ENCODE measurements at regions not wholly inside any gene's neighbourhood (a gene's known extent, or its start where the extent isn't known, plus 50 kb on each side); places are given as distances from the start of the nearest gene placed in this dataset.

- CTCF ChIA-PET: no interaction called here
- H3K27me3 ChIP-seq (replicated peaks in 1 of 4; ENCODE audit: control extremely low read depth in 1 of 4, control insufficient read depth in 3 of 4, insufficient read depth in 4 of 4, low read length in 3 of 4): no peaks in the 10 kb centered on the region
- H3K4me1 Mint-ChIP-seq: no peaks in the 10 kb centered on the region
Measured at GRCh38 chr7:79528421-79528820, 75.0 kb upstream of the MAGI2 start.

DNA sequence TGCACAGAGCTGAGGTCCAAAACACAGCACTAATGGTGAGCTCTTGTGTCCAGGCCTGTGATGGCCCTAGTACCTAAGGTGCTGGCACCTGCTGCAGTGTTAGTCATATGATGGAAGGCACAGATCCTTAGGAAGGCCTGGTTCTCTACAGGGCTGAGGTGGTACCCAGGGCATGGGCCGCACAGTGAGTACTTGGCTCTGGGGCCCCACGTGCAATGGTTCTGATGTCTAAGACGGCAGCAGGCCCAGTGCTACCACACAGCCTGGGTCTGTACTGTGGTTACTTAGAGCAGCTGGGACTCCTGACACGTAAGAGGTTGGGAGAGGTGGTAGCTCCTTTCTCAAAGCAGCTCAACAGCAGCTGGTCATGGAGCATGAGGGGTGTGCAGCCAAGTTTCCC lies 70.6 kb upstream of the MAGI2 start:
- H3K27ac ChIP-seq (ENCODE audit: low read length in 2 of 2): no peak overlapping the region
- 92% methylated on average over 4 of the region's 4 CpGs for WGBS (ENCODE audit: insufficient coverage)
- DNase-seq (peak; percentile 2), ATAC-seq (ENCODE audit: low read depth) (no peak)
- H3K36me3 ChIP-seq (replicated peaks in 1 of 2; ENCODE audit: control extremely low read depth in 1 of 2, control insufficient read depth in 1 of 2, extremely low read depth in 1 of 2, insufficient read depth in 2 of 2, low read length in 1 of 2): no peaks in the 10 kb centered on the region
- Mint-ChIP-seq H3K4me3 (no peak overlapping the region), H3K9me3 (ENCODE audit: insufficient read depth) (no peaks in the 10 kb centered on the region), H3K27me3 (no peaks in the 10 kb centered on the region), H3K4me1 (no peaks in the 10 kb centered on the region), H3K27ac (no peak overlapping the region)
- H3K4me2 ChIP-seq (replicated peaks; ENCODE audit: low read depth, low read length, poor library complexity, severe bottlenecking): no peak overlapping the region
- ChIA-PET CTCF (no interaction called here), POLR2A (no interaction called here)
- H3K4me3 ChIP-seq (ENCODE audit: control extremely low read depth in 1 of 5, extremely low read depth in 1 of 5, insufficient read depth in 1 of 5, low read depth in 2 of 5, low read length in 4 of 5): no peak overlapping the region
- H3K27me3 ChIP-seq (replicated peaks in 1 of 4; ENCODE audit: control extremely low read depth in 1 of 4, control insufficient read depth in 3 of 4, insufficient read depth in 4 of 4, low read length in 3 of 4): no peaks in the 10 kb centered on the region
- no peaks in the 10 kb centered on the region for H3K79me2 ChIP-seq (ENCODE audit: control insufficient read depth, insufficient read depth, low read length)
- H2AFZ ChIP-seq (ENCODE audit: insufficient read depth, low read depth, low read length, poor library complexity, severe bottlenecking): no peak overlapping the region
- H3K9me3 ChIP-seq (ENCODE audit: control extremely low read depth in 1 of 3, control insufficient read depth in 2 of 3, insufficient read depth in 1 of 3, low read length in 2 of 3): peaks cover 0 to 5% (median 0%) of the 10 kb centered on the region in 3 donors
- TF ChIP-seq CTCF (IDR thresholded peaks at IDR 0.05): no peak
- no peak for TF ChIP-seq EZH2 (IDR thresholded peaks at IDR 0.05; ENCODE audit: borderline replicate concordance, insufficient read depth, low read depth, low read length, poor library complexity, severe bottlenecking)
- no peak overlapping the region for H3K9ac ChIP-seq (ENCODE audit: low read length)
- intact Hi-C loops (cut with micrococcal nuclease): no loop called here
- no peaks in the 10 kb centered on the region for H4K20me1 ChIP-seq (ENCODE audit: control insufficient read depth, insufficient read depth, low read length, poor library complexity, severe bottlenecking)
- no peaks in the 10 kb centered on the region for H3K4me1 ChIP-seq (ENCODE audit: control insufficient read depth in 2 of 2, insufficient read depth in 2 of 2, low read length in 2 of 2)

More at GRCh38 chr7:79528421-79528820, 75.0 kb upstream of the MAGI2 start:
- no peak overlapping the region for H3K4me3 Mint-ChIP-seq
- peaks cover 0 to 5% (median 0%) of the 10 kb centered on the region in 3 donors for H3K9me3 ChIP-seq (ENCODE audit: control extremely low read depth in 1 of 3, control insufficient read depth in 2 of 3, insufficient read depth in 1 of 3, low read length in 2 of 3)
- H3K79me2 ChIP-seq (ENCODE audit: control insufficient read depth, insufficient read depth, low read length): no peaks in the 10 kb centered on the region
- no peaks in the 10 kb centered on the region for H3K9me3 Mint-ChIP-seq (ENCODE audit: insufficient read depth)
- no peak overlapping the region for H2AFZ ChIP-seq (ENCODE audit: insufficient read depth, low read depth, low read length, poor library complexity, severe bottlenecking)
- no peaks in the 10 kb centered on the region for H3K27me3 Mint-ChIP-seq
- no peak overlapping the region for H3K4me3 ChIP-seq (ENCODE audit: control extremely low read depth in 1 of 5, extremely low read depth in 1 of 5, insufficient read depth in 1 of 5, low read depth in 2 of 5, low read length in 4 of 5)
- no peaks in the 10 kb centered on the region for H4K20me1 ChIP-seq (ENCODE audit: control insufficient read depth, insufficient read depth, low read length, poor library complexity, severe bottlenecking)
- H3K4me1 ChIP-seq (ENCODE audit: control insufficient read depth in 2 of 2, insufficient read depth in 2 of 2, low read length in 2 of 2): no peaks in the 10 kb centered on the region
- ATAC-seq (ENCODE audit: low read depth) (no peak), DNase-seq (no peak)
- H3K4me2 ChIP-seq (replicated peaks; ENCODE audit: low read depth, low read length, poor library complexity, severe bottlenecking): no peak overlapping the region
- H3K27ac ChIP-seq (ENCODE audit: low read length in 2 of 2): no peak overlapping the region
- no peaks in the 10 kb centered on the region for H3K36me3 ChIP-seq (replicated peaks in 1 of 2; ENCODE audit: control extremely low read depth in 1 of 2, control insufficient read depth in 1 of 2, extremely low read depth in 1 of 2, insufficient read depth in 2 of 2, low read length in 1 of 2)
- intact Hi-C loops (cut with micrococcal nuclease): no loop called here
- no peak for TF ChIP-seq EZH2 (IDR thresholded peaks at IDR 0.05; ENCODE audit: borderline replicate concordance, insufficient read depth, low read depth, low read length, poor library complexity, severe bottlenecking)
- no peak for TF ChIP-seq CTCF (IDR thresholded peaks at IDR 0.05)
- POLR2A ChIA-PET: no interaction called here
- H3K27ac Mint-ChIP-seq: no peak overlapping the region
- WGBS (ENCODE audit: insufficient coverage): no CpG with 5 or more reads among the region's 1 CpG
- H3K9ac ChIP-seq (ENCODE audit: low read length): no peak overlapping the region

All from B cell (primary cell).